ENCODE measurements at regions not wholly inside any gene's neighbourhood (a gene's known extent, or its start where the extent isn't known, plus 50 kb on each side); places are given as distances from the start of the nearest gene placed in this dataset.

GRCh38 chr17:73957564-73957963, 245.9 kb upstream of the RPL38 start:
- DNase-seq, result no peak

DNA sequence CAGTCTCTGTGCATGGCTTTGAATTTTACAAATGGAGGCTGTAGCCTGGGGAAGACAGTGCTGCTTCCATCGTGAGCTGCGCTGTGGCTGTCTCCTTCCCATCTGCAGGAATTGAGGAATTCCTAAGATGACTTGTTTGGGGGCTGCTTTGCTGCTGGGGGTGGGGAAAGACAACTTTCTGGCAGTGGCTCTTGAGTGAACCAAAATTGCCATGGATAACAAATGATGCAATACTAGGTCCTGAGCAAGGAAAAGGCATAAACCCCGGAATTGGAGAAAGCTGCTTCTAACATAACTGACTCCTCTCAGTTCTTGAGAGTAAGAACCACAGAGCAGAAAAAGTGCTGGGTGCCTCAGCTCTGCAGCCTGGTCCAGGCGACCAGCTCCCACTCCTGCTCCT, 245.0 kb upstream of the RPL38 start:
- no peak for DNase-seq

- DNase-seq, result no peak
Observed at GRCh38 chr17:73960469-73960868, 243.0 kb upstream of the RPL38 start.

DNA sequence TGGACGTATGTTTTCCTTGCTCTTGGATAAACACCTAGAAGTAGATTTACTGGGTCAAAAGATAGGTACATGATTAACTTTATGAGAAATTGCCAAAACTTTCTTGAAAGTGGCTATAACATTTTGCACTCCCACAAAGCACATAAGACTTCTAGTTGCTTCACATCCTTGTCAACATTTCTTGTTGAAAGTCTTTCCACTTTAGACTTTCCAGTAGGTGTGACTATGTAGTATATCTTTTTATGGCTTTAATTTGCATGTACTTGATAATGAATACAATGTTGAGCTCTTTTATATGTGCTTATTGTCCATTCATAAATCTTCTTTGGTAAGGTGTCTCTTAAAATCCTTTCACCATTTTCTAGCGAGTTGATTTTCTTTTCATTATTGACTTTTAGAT, 241.2 kb upstream of the RPL38 start:
- no peak for DNase-seq

- DNase-seq, result no peak
Observed at GRCh38 chr17:73968680-73969079, 234.8 kb upstream of the RPL38 start.

DNA sequence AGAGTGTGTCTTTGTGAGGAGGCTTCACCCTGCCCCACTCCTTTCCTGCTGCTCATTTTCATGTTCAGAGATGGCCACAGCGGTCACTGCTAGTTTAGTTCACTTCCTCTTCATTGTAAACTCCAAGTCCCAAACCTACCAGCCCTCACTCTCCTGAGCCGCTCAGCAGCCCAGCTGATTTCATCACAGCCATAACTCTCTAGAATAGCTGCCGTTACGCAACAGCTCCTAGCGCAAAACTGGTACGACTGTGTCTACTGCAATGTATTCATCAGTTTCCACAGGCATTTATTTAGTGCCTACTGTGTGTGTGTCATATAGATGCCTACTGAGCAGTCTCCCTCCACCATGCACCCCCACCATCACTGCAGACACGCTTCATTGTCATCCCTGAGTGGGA, 233.5 kb upstream of the RPL38 start:
- DNase-seq, result no peak

- no peak for DNase-seq
Observed at GRCh38 chr17:73971127-73971526, 232.4 kb upstream of the RPL38 start.

DNA sequence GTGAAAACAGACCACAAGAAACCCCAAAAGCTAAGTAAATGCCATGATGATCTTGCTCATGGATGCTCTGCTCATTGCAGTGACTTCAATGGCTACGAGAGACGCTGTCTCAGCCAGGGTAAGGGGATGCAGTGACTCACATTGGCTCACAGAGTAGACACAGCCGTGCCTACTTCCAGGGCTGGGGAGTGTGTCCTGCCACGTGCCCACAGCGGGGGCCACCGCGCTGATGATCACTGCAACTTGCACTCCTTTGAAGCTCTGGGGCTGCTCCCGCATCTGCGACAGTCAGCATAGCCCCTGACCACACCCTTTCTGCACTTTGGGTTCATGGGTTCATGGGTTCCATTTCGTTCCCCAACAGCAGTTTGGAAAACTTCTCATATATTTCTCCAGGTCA, 231.4 kb upstream of the RPL38 start:
- no peak for DNase-seq

DNA sequence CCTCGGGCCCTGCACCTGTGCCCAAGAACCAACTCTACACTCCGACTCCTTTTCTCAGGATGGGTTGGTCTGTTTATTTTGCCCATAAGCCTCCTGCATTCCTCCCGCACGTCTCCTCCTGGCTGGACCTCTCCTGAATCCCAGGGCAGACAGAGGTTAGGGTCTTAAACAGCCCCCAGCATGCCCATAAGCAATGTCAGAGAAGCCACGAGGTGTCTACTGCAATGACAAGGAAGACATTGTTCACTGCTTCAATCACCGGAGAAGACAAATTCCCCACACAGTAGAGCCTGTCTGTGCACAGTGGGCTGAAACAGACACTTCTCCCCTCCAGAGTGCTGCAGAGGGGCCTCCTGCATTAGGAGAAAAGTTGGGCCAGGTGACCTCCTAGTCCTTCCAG, 230.6 kb upstream of the RPL38 start:
- no peak for DNase-seq

DNA sequence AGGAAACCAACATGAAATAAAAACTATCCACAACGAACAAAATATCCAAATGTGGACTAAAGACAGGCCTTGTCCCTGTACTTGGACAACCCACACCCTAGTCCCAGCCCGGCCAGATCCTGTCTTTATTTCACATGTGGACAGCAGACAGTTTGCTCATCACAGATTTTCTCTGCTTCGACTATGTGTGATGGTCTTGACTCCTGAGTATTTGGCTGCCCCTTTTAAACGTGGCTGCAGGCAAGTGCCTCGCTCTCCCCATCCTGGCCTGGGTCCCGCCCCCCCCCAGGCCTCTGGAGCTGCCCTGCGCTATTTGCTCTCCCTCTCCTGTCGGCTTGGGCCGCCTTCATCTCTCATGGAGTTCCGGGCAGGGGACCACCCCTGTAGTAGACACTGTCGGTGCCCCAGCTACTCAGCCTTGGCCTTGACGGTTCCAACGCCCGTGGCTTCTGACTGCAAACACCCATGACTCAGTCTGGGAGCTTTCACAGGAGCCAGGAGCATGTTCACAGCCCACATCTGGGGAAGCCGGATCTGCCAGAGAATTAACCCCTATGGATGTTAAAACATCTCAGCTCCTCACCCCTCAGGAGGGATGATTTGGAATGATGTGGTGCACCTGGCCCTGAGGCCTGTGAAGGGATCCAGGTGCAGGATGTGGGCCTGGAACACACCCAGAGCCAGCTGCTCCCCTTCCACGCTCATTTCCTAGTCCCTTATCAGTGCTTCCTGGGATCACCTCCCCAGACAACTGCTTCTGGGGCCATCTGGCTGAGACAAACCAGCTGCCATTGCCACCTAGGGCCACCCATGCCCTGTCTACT, 229.7 kb upstream of the RPL38 start:
- DNase-seq, result no peak

DNA sequence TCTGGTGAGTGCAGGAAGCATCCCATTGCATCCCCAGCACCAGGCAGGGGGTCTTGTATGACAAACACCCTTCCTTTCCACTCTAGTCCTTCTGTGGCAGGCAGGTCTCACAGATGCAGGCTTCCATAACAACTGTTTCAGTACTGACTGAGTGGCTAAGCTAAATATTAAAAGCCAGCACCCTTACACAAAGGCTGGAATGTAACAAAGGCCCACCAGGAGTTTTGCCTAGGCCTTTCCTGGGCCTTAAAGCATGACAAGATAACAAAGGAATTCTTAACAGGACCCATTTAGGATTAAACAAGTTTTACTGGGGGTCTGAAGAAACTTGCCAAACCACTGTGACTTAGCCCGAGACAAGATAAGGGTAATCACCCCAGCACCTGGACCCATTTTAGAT, 228.9 kb upstream of the RPL38 start:
- DNase-seq, result no peak

DNA sequence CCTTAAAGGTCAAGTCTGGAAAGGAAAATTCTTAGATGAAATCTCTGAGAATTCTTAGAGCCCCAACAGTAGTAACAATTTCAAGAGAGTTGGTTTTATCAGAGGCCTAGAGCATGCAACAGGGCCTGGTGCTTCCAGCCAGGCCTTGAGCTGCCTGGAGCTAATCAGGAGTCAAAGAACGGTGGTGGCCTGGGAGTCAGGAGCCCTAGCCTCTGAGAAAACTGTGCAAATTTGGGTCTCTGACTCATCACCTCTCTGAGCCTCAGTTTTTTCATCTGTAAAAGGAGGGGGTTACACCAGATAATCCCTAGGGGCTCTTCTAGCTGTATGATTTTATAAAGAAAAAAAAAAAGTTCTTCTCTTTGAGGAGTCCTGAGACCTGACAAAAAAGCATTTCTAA, 227.3 kb upstream of the RPL38 start:
- DNase-seq, result no peak

DNA sequence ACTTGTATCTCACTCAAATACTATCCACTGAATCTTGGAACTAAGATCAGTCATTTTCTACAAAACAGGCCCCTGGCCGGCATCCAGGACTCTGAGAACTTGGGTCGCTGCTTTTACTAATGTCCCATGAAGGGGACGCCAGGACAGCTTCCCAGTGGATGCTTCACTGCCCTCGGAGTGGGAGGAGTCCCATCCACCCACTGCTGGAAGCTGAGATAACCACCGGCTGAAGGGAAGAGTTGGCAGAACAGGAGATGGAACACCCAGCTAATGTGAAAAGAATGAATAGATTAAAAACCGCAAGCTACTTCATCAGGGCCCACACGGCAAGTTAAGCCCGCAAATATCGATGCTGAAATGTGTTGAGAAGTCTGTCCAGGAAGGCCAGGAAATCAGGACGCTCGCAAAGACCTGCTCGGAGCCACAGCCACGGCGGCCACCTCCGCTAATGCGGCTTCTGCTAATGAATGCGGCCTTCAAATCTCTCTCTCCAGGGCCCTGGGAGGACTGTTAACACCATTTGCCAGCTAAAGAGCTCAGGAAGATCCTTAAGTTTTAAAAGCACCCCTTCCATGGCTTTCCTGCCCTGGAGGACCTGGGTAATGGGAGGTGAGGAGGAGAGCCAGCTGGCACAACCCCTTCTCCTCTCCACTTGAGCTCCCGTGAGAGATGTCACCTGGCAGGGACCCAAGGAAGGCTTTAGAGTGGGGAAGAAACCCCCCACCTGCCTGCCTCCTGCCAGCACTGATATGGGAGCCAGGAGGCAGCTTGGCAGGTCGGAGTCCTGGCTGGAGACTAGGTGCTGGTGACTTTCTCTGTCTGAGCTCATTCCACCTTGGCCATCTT, 226.6 kb upstream of the RPL38 start:
- no peak for DNase-seq

DNA sequence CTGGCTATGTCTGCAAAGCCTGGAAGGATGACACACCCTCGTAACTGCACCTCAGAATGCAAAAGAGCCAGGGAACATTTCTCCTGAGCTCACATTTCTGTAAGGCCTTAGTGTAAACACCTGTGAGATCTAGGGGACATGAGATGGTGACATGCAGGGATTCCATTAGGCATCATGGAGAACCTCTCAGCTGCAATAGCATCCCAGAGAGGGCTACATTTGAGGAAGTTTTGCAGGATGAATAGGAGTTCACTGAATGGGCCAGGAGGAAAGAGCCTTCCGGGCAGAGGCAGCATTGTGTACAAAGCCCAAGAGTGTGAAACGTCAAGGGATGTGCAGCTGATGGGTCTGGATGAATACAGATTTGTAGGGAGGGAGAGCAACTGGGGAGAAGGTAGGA, 223.0 kb upstream of the RPL38 start:
- no peak for DNase-seq

GRCh38 chr17:73982871-73983270, 220.6 kb upstream of the RPL38 start:
- no peak for DNase-seq

DNA sequence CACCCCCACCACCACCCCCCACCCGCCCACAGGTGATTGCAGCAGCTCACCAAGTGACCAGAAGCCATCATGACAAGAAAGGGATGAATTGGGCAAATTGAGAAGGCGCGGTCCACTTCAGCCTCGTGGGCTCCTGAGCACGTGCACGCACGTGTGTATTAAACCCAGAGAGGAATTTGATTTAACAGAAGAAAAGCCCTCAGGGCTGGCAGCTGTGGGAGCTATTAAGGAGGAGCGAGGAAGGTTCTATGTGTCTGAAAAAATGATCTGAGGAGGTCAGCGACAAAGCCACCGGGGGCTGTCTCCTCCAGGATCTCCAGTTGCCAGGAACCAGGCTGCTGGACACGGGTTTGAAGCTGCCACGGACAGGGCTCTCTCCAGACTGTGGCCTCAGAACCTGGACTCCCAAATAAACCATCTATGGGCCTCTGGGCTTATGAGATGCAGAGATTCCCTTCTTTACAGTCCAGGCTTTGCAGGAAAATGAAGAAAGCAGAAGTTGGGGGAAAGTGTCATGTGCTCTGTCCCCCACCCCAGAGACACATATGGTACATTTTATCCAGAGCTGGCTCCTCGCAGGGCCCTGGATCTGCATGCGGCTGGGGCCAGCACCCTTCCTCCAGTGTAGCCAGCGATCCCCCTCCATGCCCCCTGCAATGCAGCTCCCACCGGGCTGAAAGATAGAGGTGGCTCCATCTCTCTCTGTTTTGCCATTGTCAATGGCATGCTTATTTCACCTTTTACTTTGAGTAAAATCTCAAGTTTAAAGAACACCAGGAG, 219.7 kb upstream of the RPL38 start:
- DNase-seq, result no peak

DNA sequence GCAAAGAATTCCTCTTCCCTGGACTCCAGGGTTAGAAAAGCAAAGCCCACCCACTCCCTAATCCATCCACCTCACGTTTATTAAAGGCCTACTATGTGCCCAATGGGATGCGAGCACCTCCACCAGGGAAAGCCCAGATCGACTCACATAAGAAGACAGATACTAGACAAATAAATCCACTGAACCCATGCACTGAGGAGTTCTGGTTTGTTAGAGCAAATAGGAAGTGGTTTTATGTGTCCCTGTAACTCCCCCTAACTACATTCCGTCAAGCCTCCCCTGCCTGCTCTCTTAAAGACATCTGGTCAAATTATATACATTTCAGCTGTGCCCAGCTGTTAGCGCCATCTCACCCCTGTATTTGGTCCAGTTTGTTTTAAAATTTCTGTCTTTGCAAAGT, 218.5 kb upstream of the RPL38 start:
- peak in 1 of 5 experiments; percentile 6 for DNase-seq

GRCh38 chr17:73985466-73986015, 217.9 kb upstream of the RPL38 start:
- no peak for DNase-seq

DNA sequence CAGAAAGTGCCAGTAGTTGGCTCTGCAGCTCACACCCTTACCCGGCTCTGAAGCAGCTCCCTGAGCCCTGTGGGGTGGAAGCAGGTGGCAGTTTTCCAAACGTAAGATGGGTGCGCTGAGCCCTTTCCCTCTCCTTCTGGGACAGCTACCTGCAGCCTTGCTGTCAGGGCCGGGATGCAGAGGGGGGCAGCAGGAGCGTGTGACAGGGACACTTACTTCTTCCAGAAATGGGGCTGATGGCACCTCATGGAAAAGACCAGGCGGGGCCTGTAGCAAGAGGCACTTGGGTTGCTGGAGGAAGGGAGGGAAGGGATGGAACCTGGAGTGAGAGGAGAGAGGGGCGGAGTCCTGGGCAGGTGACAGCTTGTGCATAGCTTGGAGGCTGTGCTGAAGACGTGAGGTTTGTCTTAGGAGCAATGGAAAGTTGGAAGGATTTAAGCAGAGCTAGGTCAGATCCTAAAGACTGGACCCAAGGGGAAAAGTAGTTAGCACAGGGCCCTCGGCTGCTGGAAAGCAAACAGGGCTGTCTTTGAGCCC, 216.8 kb upstream of the RPL38 start:
- DNase-seq, result no peak

DNA sequence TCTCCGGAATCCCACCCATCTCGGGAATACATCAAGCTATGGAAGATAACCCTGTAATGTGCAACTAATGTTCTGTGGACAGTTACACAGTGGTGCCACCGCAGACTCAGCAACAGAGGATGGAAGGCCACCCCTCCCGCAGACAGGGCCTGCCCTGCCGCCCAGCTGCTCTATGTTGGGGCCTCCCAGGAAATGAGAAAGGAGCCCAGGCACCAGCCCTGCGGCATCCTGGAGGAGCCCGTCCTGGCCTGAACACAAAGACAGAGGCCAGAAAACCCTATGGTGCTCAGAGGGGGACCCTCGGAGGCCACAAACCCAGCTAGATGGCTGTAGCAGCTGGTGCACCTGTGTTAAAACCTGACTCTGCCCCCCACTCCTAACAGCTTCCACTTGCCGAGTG, 216.1 kb upstream of the RPL38 start:
- DNase-seq, result no peak

- DNase-seq, result no peak
Observed at GRCh38 chr17:73987845-73988509, 215.5 kb upstream of the RPL38 start.

DNA sequence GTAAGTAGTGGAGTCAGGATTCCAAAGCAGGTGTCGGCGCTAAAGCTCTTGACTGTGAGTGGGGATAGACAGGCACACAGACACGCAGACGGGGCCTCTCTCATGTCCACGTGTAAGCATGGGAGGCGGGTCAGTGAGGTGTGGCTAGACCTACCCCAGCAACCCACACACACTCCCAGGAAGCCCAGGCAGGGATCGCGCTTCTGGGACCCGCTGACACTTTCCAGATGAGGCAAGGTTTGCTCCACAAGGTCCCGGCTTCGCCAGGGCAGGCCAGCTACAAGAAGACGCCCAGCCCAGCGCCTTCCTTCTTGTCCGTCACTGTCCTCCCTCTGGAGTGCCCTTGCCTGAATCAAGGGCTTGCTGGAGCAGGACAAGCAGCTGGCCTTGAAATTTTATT, 213.8 kb upstream of the RPL38 start:
- DNase-seq, result no peak
